BJ (cell line): ENCODE measurements at regions not wholly inside any gene's neighbourhood (a gene's known extent, or its start where the extent isn't known, plus 50 kb on each side); places are given as distances from the start of the nearest gene placed in this dataset.
"Not testable (repeated sequence)": the region's sequence is repeated elsewhere in the genome, so short reads cannot be mapped to it uniquely, and the experiment has no call there.

Experiments used
- CTCF ChIA-PET: fragments of 350-600 bp; formaldehyde crosslinking; extraction: SDS; loops from one replicate; lab custom pipeline; 2021; ENCODE audit warnings: antibody characterized with exemption, inconsistent platforms; lab: Yijun Ruan, JAX
- POLR2A ChIA-PET: fragments of 300-600 bp; sonication (Branson Sonifier 250); formaldehyde crosslinking; extraction: SDS; loops from one replicate; lab custom pipeline; 2021; ENCODE audit warnings: antibody characterized with exemption; lab: Charles Lee
- DNase-seq: peaks from one replicate; pipeline ENCODE4 v3.0.0-alpha.2; 2011; ENCODE audit warnings: low read depth
- H3K27me3 ChIP-seq: 2 replicates; pipeline ENCODE4 v1.6.0; 2011; ENCODE audit warnings: low read length; ENCODE audit not compliant: control insufficient read depth, insufficient read depth
- H3K36me3 ChIP-seq: 2 replicates; pipeline ENCODE4 v1.5.1; 2011; ENCODE audit warnings: low read length; ENCODE audit not compliant: control insufficient read depth, insufficient read depth
- H3K4me3 ChIP-seq: 2 replicates; pipeline ENCODE4 v1.5.1; 2011; ENCODE audit warnings: low read depth, mild to moderate bottlenecking, control low read depth, low read length
- TF ChIP-seq, protein P1 (sequence below): IDR thresholded peaks from 2 replicates; pipeline ENCODE4 v1.5.1; 2011; ENCODE audit warnings: low read depth, mild to moderate bottlenecking, control low read depth, inconsistent platforms, low read length, moderate library complexity; ENCODE audit not compliant: insufficient read depth

- DNase-seq, result no peak
- TF ChIP-seq, protein P1, sequence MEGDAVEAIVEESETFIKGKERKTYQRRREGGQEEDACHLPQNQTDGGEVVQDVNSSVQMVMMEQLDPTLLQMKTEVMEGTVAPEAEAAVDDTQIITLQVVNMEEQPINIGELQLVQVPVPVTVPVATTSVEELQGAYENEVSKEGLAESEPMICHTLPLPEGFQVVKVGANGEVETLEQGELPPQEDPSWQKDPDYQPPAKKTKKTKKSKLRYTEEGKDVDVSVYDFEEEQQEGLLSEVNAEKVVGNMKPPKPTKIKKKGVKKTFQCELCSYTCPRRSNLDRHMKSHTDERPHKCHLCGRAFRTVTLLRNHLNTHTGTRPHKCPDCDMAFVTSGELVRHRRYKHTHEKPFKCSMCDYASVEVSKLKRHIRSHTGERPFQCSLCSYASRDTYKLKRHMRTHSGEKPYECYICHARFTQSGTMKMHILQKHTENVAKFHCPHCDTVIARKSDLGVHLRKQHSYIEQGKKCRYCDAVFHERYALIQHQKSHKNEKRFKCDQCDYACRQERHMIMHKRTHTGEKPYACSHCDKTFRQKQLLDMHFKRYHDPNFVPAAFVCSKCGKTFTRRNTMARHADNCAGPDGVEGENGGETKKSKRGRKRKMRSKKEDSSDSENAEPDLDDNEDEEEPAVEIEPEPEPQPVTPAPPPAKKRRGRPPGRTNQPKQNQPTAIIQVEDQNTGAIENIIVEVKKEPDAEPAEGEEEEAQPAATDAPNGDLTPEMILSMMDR, result no peak
- ChIA-PET POLR2A (no interaction called here), CTCF (no interaction called here)
- no peak overlapping the region for H3K4me3 ChIP-seq
- no peaks in the 10 kb centered on the region for H3K36me3 ChIP-seq
- H3K27me3 ChIP-seq, result no peaks in the 10 kb centered on the region
These were observed 121.4 kb downstream of the KCNJ2 start for GRCh38 chr17:70290770-70291169.

DNA sequence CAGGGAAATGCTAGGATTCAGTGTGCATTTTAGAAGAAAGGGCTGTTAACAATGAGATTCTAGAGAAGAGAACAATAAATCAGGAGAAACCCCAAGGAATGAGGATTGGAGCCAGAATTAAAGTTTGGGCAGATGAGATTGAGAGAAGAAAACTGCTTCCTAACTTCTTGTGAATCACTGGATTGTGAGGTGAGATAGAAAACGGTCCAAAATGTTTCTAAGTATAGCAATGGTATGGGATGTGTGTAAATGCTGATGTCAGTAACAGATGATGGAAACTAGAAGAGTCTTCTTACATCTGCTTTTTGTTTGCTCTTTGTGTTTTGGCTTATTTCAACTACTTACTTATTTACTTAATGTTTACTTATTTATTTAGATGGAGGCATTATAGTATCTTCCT, 123.0 kb downstream of the KCNJ2 start:
- ChIA-PET CTCF (no interaction called here), POLR2A (no interaction called here)
- no peak overlapping the region for H3K4me3 ChIP-seq
- H3K36me3 ChIP-seq, result no peaks in the 10 kb centered on the region
- H3K27me3 ChIP-seq, result no peaks in the 10 kb centered on the region
- TF ChIP-seq, protein P1, result no peak
- no peak for DNase-seq

DNA sequence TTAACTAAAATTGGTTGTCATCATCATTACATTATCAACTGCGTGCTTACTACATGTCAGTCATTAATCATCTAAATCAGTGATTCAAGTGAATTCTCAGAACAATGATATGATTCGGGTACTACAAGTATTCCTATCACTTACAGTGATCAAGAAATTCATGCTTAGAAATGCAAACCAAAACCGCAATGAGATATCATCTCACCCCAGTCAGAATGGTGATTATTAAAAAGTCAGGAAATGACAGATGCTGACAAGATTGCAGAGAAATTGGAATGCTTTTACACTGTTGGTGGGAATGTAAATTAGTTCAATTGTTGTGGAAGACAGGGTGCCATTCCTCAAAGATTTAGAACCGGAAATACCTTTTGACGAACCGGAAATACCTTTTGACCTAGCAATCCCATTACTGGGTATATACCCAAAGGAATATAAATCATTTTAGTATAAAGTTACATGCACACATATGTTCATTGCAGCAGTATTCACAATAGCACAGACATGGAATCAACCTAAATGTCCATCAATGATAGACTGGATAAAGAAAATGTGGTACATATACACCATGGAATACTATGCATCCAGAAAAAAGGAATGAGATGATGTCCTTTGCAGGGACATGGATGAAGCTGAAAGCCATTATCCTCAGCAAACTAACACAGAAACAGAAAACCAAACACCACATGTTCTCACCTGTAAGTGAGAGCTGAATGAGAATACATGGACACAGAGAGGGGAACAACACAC, 124.4 kb downstream of the KCNJ2 start:
- DNase-seq, CTCF ChIA-PET: not testable (repeated sequence)

DNA sequence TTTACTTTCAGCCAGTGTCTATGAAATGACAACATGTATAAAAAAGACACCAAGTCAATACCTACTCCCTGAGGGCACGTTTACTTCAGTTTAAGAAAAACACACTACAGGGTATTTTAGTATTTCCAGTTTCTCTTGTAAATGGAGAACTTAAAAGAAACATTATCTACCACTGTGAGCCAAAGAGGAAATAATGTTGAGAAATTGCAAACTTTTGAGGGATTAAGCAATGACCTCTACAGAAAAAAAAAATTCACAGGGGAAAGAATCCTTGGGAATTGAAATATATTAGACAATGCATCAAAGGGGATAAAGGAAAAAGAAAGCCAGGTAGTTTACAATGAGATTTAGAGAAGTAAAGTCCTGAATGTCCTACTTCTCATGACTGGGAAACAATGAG, 126.0 kb downstream of the KCNJ2 start:
- H3K4me3 ChIP-seq, result no peak overlapping the region
- ChIA-PET CTCF (no interaction called here), POLR2A (no interaction called here)
- DNase-seq, result no peak
- H3K36me3 ChIP-seq, result no peaks in the 10 kb centered on the region
- no peaks in the 10 kb centered on the region for H3K27me3 ChIP-seq
- TF ChIP-seq, protein P1, result no peak

More for the DNA sequence above, 124.4 kb downstream of the KCNJ2 start:
- POLR2A ChIA-PET, H3K27me3 ChIP-seq, H3K36me3 ChIP-seq, H3K4me3 ChIP-seq: not testable (repeated sequence)

- Histone ChIP-seq H3K4me3 (no peak overlapping the region), H3K36me3 (no peaks in the 10 kb centered on the region), H3K27me3 (no peaks in the 10 kb centered on the region)
- no peak for DNase-seq
- CTCF ChIA-PET, result no interaction called here
- TF ChIP-seq, protein P1, result no peak
- POLR2A ChIA-PET, result no interaction called here
These were observed 126.4 kb downstream of the KCNJ2 start for GRCh38 chr17:70295731-70296130.

GRCh38 chr17:70296456-70296855, 127.1 kb downstream of the KCNJ2 start:
- CTCF ChIA-PET, result no interaction called here
- Histone ChIP-seq H3K4me3 (no peak overlapping the region), H3K36me3 (no peaks in the 10 kb centered on the region), H3K27me3 (no peaks in the 10 kb centered on the region)
- TF ChIP-seq, protein P1, result no peak
- POLR2A ChIA-PET, result no interaction called here
- DNase-seq, result no peak
